HG02852 (cell line): ENCODE measurements at regions not wholly inside any gene's neighbourhood (a gene's known extent, or its start where the extent isn't known, plus 50 kb on each side); places are given as distances from the start of the nearest gene placed in this dataset.
"Not testable (repeated sequence)": the region's sequence is repeated elsewhere in the genome, so short reads cannot be mapped to it uniquely, and the experiment has no call there.

Source experiments
- ATAC-seq: cut with Tn5 transposase; IDR thresholded peaks from one replicate; pipeline ENCODE4 v1.9.1; 2021; ENCODE audit warnings: mild to moderate bottlenecking, moderate library complexity; ENCODE audit not compliant: unreplicated experiment

- ATAC-seq = not testable (repeated sequence)
Observed at GRCh38 chr22:23443905-23444304, 136.2 kb downstream of the IGLL1 start.

DNA sequence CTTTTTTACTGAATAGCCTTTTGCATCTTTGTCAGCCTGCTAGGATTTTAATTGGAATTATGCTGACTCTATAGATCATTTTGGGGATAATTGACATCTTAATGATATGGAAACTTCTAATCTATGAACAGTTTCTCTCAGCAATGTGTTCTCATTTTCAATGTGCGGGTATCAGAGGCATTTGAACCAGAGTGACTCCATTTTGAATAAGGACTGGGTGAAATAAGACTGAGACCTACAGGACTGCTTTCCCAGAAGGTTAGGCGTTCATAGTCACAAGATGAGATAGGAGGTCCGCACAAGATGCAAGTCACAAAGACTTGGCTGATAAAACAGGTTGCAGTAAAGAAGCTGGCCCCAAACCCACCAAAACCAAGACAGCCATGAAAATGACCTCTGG lies 140.5 kb downstream of the IGLL1 start:
- not testable (repeated sequence) for ATAC-seq

GRCh38 chr22:23438216-23438615 lies 141.9 kb downstream of the IGLL1 start:
- ATAC-seq = no peak

DNA sequence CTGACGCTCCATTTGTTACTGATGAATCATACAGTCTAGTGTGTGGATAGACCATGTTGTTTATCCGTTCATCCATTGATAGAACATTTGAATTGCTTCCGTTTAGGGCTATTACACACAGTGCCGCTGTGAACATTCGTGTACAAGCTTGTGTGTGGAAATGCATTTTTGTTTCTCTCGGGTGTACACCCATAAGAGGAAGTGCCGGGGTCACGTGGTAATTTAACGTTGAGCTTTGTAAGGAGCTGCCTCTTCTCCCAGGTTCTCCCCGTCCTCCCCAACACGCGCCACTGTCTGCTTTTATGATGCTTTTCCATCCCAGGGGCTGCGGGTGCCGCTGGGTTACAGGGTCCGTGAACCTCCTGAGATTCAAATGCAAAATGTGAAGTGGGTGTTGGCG lies 142.3 kb downstream of the IGLL1 start:
- ATAC-seq = no peak

GRCh38 chr22:23437107-23437395 lies 143.0 kb downstream of the IGLL1 start:
- ATAC-seq = not testable (repeated sequence)

DNA sequence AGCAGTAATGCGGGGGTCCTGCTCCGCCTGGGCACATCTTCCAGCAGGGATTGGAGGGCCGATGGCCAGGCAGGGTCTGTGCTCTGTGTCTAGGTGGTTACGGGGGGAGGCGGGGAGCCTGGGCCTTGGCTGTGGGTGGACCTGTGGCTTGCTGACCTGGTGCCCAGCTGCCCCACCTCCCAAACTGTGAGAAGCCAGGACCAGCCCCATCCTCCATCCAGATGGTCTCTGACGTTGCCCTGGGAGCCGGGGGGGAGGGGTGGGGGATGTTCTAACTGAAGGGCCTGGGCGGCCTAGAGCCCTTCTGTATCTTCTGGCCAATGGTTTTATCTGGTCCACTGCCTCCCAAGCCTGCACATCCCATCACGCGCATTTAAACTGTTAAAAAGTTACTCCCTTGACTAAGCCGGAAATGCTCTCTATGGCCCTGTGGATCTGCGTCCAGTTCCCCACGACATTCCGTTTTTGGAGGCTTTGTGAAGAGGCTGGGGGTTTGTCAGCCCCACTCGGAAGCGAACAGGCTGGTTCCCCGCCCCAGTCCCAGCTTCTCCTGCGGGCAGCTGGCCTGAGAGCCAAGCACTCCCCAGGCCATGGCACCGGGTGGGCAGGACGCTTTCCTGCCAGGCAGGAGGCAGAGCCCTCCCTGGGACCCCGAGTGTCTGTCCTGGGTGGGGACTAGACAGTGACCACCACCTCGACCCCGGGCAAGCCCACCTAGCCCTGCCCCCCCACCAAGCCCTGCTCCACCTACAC lies 143.6 kb downstream of the IGLL1 start:
- not testable (repeated sequence) for ATAC-seq

GRCh38 chr22:23435186-23435585 lies 144.9 kb downstream of the IGLL1 start:
- not testable (repeated sequence) for ATAC-seq

GRCh38 chr22:23434198-23434830 lies 145.8 kb downstream of the IGLL1 start:
- not testable (repeated sequence) for ATAC-seq

GRCh38 chr22:23433127-23434005 lies 146.7 kb downstream of the IGLL1 start:
- not testable (repeated sequence) for ATAC-seq

- not testable (repeated sequence) for ATAC-seq
Observed at GRCh38 chr22:23432719-23433118, 147.4 kb downstream of the IGLL1 start.

DNA sequence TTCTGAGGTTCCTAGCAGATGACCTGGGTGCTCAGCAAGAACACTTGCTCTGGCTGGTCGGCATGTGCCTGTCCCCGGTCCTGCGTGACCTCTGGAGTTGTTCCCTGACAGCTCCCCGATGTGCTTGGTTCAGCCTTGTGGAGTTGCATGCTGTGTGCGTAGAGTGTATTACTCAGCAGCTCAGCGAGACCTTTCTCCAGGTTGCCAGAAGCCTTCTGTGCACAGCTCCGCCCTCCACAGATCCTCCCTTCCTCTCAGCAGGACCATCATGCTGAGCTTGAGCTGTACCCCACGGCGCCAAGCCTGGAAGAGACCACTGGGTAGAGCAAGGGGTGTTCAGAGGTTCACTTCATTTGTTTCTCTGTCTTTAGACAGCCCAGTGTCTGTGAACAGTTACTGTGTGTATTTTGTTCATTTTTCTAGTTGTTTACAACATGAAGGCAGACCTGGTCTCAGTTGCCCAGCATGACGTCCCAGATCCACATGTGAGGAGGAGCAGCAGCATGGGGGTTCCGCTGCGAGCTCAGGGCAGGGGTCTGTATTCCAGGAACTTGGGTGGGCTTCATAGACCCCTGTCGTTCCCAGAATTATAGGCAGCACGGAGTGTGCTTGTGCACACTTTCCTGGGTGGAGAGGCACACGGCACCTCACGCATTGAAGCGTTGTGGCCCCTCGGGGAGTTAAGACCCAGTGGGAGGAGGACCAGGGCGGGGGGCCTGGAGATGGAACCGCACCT lies 148.6 kb downstream of the IGLL1 start:
- ATAC-seq = no peak

DNA sequence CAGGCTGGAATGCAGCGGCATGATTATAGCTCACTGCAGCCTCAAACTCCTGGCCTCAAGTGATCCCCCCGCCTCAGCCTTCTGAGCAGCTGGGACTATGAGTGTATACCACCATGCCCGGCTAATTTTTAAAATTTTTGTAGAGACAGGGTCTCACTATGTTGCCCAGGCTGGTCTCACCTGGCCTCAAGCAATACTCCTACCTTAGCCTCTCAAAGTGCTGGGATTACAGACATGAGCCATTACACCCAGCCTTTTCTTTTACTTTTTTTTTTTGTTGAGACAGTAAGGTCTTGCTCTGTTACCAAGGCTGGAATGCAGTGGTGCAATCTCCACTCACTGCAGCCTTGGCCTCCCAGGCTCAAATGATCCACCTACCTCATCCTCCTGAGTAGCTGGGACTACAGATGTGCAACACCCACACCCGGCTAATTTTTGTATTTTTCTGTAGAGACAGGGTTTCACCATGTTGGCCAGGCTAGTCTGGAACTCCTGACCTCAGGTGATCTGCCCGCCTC lies 155.5 kb downstream of the IGLL1 start:
- not testable (repeated sequence) for ATAC-seq

- no peak for ATAC-seq
Observed at GRCh38 chr22:23424031-23424430, 156.1 kb downstream of the IGLL1 start.

- not testable (repeated sequence) for ATAC-seq
Observed at GRCh38 chr22:23422281-23422680, 157.8 kb downstream of the IGLL1 start.

GRCh38 chr22:23421300-23421699 lies 158.8 kb downstream of the IGLL1 start:
- ATAC-seq = not testable (repeated sequence)

DNA sequence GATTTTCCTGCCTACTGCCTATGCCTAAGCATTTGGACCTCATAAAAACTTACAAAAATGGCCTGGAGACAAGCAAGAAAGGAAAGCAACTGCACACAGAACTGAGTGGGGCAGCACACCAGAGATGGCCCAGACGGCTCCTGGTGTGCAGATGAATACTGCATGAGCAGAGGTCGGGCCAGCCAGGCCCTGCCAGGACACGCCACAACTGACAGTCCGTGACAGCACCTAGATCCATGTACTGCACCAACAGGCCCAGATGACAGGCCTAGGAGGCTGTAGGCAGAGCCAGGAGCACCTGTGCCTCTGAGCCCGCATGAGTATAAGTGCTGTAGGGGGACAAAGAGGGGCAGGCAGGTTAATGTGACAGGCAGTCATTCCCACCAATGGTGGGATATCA lies 160.2 kb downstream of the IGLL1 start:
- no peak for ATAC-seq

DNA sequence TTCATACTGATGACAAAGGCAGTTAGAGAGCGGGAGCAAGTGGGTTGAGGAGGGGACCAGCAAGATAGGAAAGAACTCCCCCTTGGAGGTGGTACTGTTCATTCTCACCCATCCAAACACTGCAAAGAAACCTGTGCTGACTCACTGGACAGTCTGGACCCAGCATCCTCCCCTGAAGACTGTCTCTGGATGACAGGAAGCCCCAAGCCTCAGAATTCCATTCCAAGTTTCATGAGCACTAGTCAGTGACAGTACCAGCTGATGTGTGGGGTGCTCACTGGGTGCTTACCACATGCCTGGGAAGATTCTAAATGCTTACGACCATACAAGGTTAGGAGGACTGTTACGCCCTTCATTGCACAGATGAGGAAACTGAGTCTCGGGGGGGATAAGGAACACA lies 160.9 kb downstream of the IGLL1 start:
- no peak for ATAC-seq

DNA sequence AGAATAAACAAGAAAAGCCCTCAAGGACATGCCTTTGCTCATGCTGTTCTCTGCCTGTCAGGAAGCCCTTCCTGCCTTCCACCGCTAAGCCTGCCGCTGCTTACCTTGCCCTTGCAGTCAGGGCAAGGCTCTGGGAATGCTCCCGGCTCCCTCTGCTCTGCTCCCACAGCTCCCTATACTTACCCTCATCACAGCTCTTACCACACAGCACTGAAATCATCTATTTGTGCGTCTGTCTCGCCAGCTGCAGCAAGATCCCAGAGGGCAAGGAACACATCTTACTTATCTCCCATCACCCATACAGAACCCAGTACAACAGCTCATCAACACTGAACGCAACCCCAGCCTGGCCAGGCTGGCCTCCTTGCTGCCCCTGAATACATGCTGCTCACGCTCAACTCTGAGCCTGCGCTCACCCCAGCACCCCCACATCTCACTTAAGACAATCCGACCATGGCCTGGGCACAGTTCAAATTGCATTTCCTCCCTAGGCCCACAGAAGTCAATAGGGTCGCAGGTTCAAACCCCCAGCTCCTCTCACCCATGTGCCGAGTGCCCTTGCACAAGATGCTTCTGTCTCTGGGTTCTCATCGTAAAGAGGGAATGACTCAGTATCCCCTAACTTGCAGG lies 161.8 kb downstream of the IGLL1 start:
- ATAC-seq = no peak

DNA sequence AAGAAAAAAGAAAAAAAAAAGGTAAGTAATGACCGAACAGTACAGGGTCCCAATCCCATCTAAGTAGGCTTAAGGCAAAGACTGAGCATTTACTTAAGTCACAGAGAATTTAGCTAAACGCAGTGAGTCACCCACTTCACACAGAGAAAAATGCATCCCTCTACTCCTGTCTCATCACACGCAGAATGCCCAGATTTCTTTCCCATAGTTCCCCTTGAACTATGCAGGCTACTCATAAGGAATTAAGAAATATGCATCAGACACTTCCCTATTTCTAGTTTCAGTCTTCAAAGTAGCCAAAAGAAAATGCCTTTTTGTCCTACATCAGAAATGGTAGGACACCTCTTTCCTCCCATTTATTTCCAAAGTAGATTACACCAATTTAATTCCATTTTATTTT lies 162.8 kb downstream of the IGLL1 start:
- not testable (repeated sequence) for ATAC-seq

- not testable (repeated sequence) for ATAC-seq
Observed at GRCh38 chr22:23416169-23416690, 163.9 kb downstream of the IGLL1 start.
